HL-60/S4 (cell line): ENCODE measurements at regions not wholly inside any gene's neighbourhood (a gene's known extent, or its start where the extent isn't known, plus 50 kb on each side); places are given as distances from the start of the nearest gene placed in this dataset.
"Not testable (repeated sequence)": the region's sequence is repeated elsewhere in the genome, so short reads cannot be mapped to it uniquely, and the experiment has no call there.

ENCODE experiments used
- in situ Hi-C: fragments of 300-500 bp; cut with MboI; formaldehyde crosslinking; loops from 2 replicates; pipeline ENCODE4 v1.14.3; 2022; ENCODE audit warnings: low sequenced_read_pairs

DNA sequence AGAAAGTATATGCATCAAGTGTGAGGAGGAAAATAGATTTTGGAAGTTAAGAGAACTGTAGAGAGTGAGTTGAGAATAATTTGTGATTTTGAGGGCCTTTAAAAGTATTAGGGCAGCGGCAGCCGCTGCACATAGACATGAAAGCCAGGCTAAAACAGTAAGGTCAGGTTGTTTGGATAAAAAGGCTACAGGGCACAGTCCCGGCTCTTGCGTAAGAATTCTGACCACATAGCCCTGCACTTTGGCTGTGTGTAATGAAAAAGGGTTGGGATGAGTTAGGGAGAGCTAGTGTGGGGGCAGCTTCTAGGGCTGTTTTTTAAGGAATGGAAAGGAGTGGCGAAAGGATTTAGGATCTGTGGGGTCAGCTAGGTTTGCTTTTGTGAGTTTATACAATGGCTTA lies 130.8 kb downstream of the CCDC71L start:
- in situ Hi-C loops = loop anchor here (25.0 kb wide), 1 partner anchor 207 kb away; no protein-coding TSS in a partner anchor

- in situ Hi-C loops = loop anchor here (25.0 kb wide), 1 partner anchor 211 kb away; no protein-coding TSS in a partner anchor
These were observed 134.3 kb downstream of the CCDC71L start for GRCh38 chr7:106526617-106527016.

GRCh38 chr7:106524690-106525059 lies 136.3 kb downstream of the CCDC71L start:
- in situ Hi-C loops = loop anchor here (25.0 kb wide), 1 partner anchor 213 kb away; no protein-coding TSS in a partner anchor

- in situ Hi-C loops = no loop called here
These were observed 137.5 kb downstream of the CCDC71L start for GRCh38 chr7:106523482-106523881.

DNA sequence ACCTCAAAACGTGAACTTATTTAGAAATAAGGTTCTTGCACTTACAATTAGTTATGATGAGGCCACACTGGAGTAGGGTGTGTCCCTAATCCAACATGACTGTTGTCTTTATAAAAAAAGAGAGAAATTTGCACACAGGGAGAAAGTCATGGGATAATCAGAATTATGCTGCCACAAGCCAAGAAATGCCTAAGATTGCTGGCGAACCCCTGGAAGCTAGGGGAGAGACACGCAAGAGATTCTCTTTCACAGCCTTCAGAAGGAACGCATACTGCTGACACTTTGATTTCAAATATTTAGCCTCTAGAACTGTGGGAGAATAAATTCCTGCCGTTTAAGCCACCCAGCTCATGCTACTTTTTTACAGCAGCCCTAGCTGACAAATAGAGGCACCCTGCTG lies 138.3 kb downstream of the CCDC71L start:
- in situ Hi-C loops = no loop called here

DNA sequence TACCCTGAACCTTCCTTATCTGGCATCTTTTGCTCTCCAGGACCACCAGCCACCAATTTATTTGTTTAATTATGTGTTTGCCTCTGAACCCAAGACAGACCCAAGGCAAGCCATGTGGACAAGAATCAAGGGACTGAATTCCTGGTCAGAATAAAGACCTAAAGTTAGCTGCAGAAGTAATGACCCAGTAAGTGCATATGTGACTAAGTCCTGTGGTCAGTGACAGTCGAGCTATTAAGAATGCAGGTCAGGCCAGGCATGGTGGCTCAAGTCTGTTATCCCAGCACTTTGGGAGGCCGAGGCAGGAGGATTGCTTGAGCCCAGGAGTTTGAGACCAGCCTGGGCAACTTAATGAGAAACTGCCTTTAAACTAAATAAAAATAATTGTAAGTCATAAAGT lies 139.4 kb downstream of the CCDC71L start:
- in situ Hi-C loops = no loop called here

- in situ Hi-C loops = no loop called here
These were observed 139.9 kb downstream of the CCDC71L start for GRCh38 chr7:106520962-106521514.

DNA sequence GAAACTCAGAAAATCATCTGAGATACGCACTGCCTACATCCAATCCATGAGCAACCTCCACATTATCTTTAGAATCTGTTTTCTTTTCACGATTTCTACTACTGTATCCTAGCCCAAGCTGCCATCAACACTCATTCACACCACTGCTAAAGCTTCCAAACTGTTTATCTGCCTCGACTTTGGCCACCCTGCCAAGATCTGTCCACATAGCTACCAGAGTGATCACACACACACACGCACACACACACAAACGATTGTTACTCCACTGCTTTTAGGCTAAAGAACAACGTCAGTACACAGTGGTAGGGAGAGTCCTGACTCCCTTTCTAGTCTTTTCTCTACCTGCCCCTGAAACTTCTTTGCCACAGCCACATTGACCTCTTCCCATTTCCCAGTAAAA lies 142.0 kb downstream of the CCDC71L start:
- in situ Hi-C loops = no loop called here

GRCh38 chr7:106518239-106518638 lies 142.7 kb downstream of the CCDC71L start:
- in situ Hi-C loops = no loop called here

DNA sequence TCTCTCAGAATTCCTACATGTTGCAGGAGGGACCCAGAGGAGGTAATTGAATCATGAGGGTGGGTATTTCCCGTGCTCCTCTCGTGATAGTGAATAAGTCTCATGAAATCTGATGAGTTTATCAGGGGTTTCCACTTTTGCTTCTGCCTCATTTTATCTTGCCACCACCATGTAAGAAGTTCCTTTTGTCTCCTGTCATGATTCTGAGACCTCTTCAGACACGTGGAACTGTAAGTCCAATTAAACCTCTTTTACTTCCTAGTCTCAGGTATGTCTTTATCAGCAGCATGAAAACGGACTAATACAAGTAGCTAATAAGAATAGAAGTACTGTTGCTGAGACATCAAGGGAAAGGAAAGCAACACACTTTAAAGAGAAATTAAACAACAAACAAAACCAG lies 143.4 kb downstream of the CCDC71L start:
- in situ Hi-C loops = no loop called here

DNA sequence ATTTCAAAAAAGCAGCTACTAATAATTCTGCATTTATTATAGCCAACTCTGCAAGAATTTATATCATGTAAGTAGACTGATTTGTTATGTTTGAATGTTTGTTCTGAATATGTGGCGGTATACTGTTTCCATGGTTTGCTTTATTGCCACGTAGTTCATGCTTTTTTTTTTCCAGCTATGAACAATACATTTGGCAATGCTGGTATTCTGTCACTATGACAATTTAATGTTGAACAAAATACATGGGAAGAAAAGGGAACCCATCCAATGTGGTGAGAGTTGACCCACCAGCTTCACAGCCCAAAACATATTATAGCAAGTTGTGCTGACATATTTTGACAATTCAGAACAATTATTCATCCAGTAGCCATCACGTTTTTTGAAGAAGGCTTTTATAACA lies 145.6 kb downstream of the CCDC71L start:
- in situ Hi-C loops = no loop called here

DNA sequence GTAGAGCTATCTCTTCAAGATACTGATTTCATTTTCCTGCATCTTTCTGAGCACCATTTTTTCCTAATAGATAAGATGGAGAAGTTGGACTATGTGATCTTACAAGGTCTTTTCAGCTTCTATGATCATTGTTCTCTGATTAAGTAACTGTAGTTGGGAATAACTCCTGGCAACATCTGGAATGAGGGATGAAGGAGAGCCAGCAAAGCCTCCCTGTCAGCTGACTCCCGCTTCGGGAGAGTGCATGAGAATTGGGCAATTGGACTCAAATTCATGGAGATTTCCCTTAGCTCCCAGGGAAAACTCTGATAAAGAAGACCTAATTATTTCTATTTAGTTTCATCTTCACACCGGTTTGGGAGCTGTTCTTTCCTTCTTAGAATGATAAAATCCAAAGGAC lies 146.1 kb downstream of the CCDC71L start:
- in situ Hi-C loops = no loop called here

GRCh38 chr7:106512217-106512616 lies 148.7 kb downstream of the CCDC71L start:
- in situ Hi-C loops = no loop called here

DNA sequence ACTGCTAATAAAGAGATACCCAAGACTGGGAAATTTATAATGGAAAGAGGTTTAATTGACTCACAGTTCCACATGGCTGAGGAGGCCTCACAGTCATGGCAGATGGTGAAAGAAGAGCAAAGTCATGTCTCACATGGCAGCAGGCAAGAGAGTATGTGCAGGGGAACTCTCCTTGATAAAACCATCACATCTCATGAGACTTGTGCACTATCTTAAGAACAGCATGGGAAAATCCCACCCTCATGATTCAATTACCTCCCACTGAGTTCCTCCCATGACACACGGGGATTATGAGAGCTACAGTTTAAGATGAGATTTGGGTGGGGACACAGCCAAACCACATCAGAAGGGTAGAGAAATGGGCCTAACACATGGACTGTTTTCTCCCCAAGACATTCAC lies 156.3 kb downstream of the CCDC71L start:
- in situ Hi-C loops = no loop called here

DNA sequence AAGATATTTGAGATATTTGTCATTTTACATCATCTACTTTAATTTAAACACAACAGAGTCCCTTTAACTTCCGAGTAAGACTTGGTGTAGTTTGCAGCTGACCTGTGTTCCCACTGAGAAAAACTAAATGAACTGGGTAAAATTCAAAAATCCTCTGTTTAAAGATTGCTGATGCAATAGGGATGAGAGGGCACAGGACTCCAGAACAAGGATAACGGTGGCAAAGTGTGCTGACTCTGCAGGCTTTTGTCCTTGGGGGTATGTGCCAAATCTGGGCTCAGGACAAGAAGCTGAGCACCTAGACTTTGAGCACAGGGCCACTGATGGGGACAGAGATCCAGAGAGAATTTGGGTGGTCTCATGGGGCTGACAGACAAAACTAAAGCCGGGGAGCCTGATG lies 156.8 kb downstream of the CCDC71L start:
- in situ Hi-C loops = no loop called here

GRCh38 chr7:106503626-106504025 lies 157.3 kb downstream of the CCDC71L start:
- in situ Hi-C loops = no loop called here

DNA sequence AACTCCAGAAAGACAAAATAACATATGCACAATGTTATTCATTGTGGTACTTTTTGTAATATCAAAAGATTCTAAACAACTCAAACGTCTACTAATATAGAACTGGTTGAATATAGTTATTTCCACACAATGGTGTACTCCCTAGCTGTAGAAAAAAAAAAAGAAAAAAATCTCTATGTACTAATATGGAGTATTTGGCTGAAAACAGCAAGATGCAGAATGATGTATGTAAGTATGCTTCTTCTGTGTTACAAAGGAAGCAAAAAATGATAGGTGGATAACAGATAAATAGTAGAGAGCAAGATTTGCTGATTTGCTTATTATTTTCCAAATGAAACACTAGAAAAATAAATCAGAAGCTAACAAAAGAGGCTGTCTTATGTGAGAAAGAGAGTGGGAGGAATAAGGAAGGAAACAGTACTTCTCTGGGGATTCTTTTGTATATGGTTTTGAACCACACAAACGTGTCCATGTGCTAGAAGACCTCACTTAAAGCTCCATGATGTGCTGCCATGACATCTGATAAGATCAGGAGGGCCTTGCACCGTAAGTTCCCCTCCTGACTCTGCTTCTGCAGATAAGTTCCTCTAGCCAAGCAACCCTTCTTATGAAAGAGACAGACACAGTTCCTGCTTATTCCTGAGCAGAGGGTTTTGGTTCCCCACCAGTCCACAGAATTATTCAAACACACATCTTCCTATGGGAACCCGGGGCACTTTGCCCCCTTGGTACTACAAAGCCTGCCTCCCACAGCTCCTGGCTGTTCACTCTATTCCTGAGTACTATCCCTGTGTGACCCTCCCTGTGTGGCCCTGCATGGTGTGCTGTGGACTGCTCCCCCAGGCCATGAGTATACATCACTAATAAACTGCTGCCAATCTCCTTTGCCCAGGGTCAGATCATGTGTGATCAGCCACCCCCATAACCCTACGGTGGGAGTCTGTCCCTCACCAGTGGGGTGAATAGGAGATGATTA lies 159.1 kb downstream of the CCDC71L start:
- in situ Hi-C loops = no loop called here

DNA sequence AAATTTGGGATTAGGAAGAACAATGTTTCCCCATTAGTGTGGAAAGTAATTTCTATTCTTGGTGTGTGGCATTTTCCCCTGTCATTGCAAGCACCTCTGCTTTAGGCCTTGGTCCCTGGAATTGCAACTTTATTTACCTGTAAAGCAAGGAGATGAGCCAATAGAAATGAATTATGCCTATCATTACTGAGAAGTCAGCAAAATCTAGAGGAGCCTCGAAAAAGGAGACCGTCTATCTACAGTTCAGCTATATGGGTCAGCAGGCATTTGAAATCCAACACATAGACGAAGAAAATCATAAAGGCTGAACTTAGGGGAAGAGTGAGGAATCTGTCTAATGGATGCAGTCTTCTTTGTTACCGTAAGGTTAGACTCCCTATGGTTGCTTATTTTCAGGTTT lies 161.1 kb downstream of the CCDC71L start:
- in situ Hi-C loops = no loop called here

GRCh38 chr7:106498005-106498404 lies 163.0 kb downstream of the CCDC71L start:
- in situ Hi-C loops = not testable (repeated sequence)

GRCh38 chr7:106493041-106493731 lies 167.8 kb downstream of the CCDC71L start:
- in situ Hi-C loops = no loop called here

DNA sequence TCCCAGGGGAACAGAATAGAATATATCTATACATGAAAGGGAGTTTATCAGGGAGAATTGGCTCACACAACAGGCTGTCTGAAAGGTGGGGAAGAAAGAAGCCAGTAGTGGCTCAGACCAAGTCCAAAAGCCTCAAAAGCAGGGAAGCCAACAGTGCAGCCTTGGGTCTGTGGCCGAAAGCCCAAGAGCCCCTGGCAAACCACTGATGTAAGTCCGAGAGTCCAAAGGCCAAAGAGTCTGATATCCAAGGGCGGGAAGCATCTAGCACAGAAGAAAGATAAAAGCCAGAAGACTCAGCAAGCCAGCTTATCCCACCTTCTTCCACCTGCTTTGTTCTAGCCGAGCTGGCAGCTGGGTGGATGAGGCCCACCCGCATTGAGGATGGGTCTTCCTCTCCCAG lies 172.5 kb downstream of the CCDC71L start:
- in situ Hi-C loops = no loop called here

DNA sequence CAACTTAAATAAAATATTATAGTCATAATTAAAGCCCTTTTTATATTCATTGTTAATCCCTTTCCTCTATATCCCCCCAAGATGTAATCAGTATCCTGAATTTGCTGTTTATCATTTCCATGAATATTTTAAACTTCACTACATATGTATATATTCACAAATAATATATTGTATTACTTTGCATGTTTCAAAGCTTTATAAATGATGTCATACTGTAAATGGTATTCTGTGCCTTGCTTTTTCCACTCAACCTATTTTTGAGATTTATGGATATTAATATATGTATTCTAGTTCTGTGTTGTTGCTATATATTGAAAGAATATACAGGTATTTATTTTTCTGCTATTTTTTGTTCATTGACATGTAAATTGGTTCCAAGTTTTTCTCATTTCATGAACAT lies 173.1 kb downstream of the CCDC71L start:
- in situ Hi-C loops = no loop called here
